ENCODE measurements at regions not wholly inside any gene's neighbourhood (a gene's known extent, or its start where the extent isn't known, plus 50 kb on each side); places are given as distances from the start of the nearest gene placed in this dataset.
"Not testable (repeated sequence)": the region's sequence is repeated elsewhere in the genome, so short reads cannot be mapped to it uniquely, and the experiment has no call there.

GRCh38 chr13:33682646-33683045, 135.3 kb upstream of the RFC3 start:
- TF ChIP-seq POLR2AphosphoS2 (conservative IDR thresholded peaks at IDR 0.05; ENCODE audit: low read length); CTCF (IDR thresholded peaks at IDR 0.05); EP300 (IDR thresholded peaks at IDR 0.05); ZFP36 (IDR thresholded peaks at IDR 0.05; ENCODE audit: borderline replicate concordance, partially characterized antibody); HOXA7 (CRISPR knock-in tag; IDR thresholded peaks at IDR 0.05); CBX8 (IDR thresholded peaks at IDR 0.05); JUN (IDR thresholded peaks at IDR 0.05); POLR2A (IDR thresholded peaks at IDR 0.05; ENCODE audit: low read length); RAD21 (conservative IDR thresholded peaks at IDR 0.05 in 1 of 2, IDR thresholded peaks at IDR 0.05 in 1 of 2); SMC3 (IDR thresholded peaks at IDR 0.05); KDM1A (IDR thresholded peaks at IDR 0.05; ENCODE audit: low read depth); MAX (IDR thresholded peaks at IDR 0.05); E2F6 (IDR thresholded peaks at IDR 0.05; ENCODE audit: borderline replicate concordance, low read depth); ELK1 (IDR thresholded peaks at IDR 0.05; ENCODE audit: low read depth, low read length): not testable (repeated sequence)
